GM12878 (cell line): ENCODE measurements at regions not wholly inside any gene's neighbourhood (a gene's known extent, or its start where the extent isn't known, plus 50 kb on each side); places are given as distances from the start of the nearest gene placed in this dataset.

ENCODE experiments used
- ATAC-seq: fragments of 200-7000 bp; cut with Tn5 transposase; 3 replicates; pipeline ENCODE4 v1.9.1; 2020; ENCODE audit warnings: mild to moderate bottlenecking, moderate library complexity
- BruUV-seq: library from RNA; stranded (reverse); fragments of 400-500 nt; replicated peaks from 2 replicates; lab custom pipeline; 2021; lab: Mats Ljungman, UMichigan
- CTCF ChIA-PET: fragments of 300-600 bp; sonication (Branson Sonifier 250); formaldehyde crosslinking; extraction: SDS; loops from one replicate; lab custom pipeline; 2021; ENCODE audit warnings: inconsistent platforms; lab: Yijun Ruan, JAX
- POLR2A ChIA-PET: fragments of 350-600 bp; formaldehyde crosslinking; extraction: SDS; loops from one replicate; lab custom pipeline; 2021; ENCODE audit warnings: inconsistent platforms; lab: Charles Lee
- RAD21 ChIA-PET: fragments of 300-600 bp; sonication (Branson Sonifier 250); formaldehyde crosslinking; loops from one replicate; lab custom pipeline; 2023; ENCODE audit warnings: antibody characterized with exemption; ENCODE audit not compliant: unreplicated experiment; lab: Charles Lee
- SMC1A ChIA-PET: fragments of 300-600 bp; sonication (Branson Sonifier 250); formaldehyde crosslinking; loops from one replicate; lab custom pipeline; 2023; ENCODE audit not compliant: unreplicated experiment, uncharacterized antibody; lab: Charles Lee
- DNase-seq: peaks from one replicate; pipeline ENCODE4 v3.0.0-alpha.2; 2011; ENCODE audit warnings: low read depth, low spot score
- FAIRE-seq: peaks from 3 replicates; lab custom pipeline; 2011; peaks lifted over from hg19 to GRCh38; lab: Jason Lieb, UNC
- H2AFZ ChIP-seq: 2 replicates; pipeline ENCODE4 v1.6.0; 2011; ENCODE audit warnings: low read depth, low read length, control low read depth; ENCODE audit not compliant: control insufficient read depth
- H3K27ac ChIP-seq: 2 replicates; pipeline ENCODE4 v1.5.1; 2011; ENCODE audit warnings: control low read depth; ENCODE audit not compliant: control insufficient read depth, insufficient read depth
- H3K27me3 ChIP-seq, 2 experiments: replicated peaks in 1 of 2; 2 replicates each; pipeline versions ENCODE4 v1.6.0 to v1.6.1; 2011; ENCODE audit warnings: low read length in 1 of 2; ENCODE audit not compliant: control insufficient read depth in 2 of 2, insufficient read depth in 2 of 2
- H3K36me3 ChIP-seq, 2 experiments: 2 replicates each; pipeline ENCODE4 v1.5.1; 2011; ENCODE audit warnings: low read length in 1 of 2; ENCODE audit not compliant: control insufficient read depth in 2 of 2, insufficient read depth in 2 of 2
- H3K4me1 ChIP-seq: 2 replicates; pipeline ENCODE4 v1.6.1; 2011; ENCODE audit warnings: mild to moderate bottlenecking, low read length, moderate library complexity, mixed read lengths; ENCODE audit not compliant: control insufficient read depth, insufficient read depth
- H3K4me2 ChIP-seq: 2 replicates; pipeline ENCODE4 v1.6.0; 2011; ENCODE audit warnings: control low read depth; ENCODE audit not compliant: control insufficient read depth, insufficient read depth
- H3K4me3 ChIP-seq: fragments of 200-600 bp; sonication (generic); 2 replicates; pipeline ENCODE4 v1.5.1; 2016
- H3K79me2 ChIP-seq: 2 replicates; pipeline ENCODE4 v1.6.0; 2011; ENCODE audit warnings: low read length; ENCODE audit not compliant: control insufficient read depth, insufficient read depth
- H3K9ac ChIP-seq: 2 replicates; pipeline ENCODE4 v1.8.0; 2011; ENCODE audit warnings: low read length, control low read depth, mixed read lengths; ENCODE audit not compliant: control insufficient read depth, insufficient read depth
- H3K9me3 ChIP-seq: replicated peaks from 3 replicates; pipeline ENCODE4 v1.5.1; 2011; ENCODE audit warnings: mild to moderate bottlenecking, low read length; ENCODE audit not compliant: control insufficient read depth, insufficient read depth
- H4K20me1 ChIP-seq: 2 replicates; pipeline ENCODE4 v1.6.0; 2011; ENCODE audit not compliant: control insufficient read depth, insufficient read depth
- BCLAF1 ChIP-seq: fragments of 450-650 bp; IDR thresholded peaks from 2 replicates; pipeline ENCODE4 v1.6.1; 2017; ENCODE audit warnings: antibody characterized with exemption, mild to moderate bottlenecking, moderate library complexity
- E2F8 ChIP-seq: fragments of 450-650 bp; IDR thresholded peaks from 2 replicates; pipeline ENCODE4 v1.6.1; 2018; ENCODE audit warnings: mild to moderate bottlenecking, low read depth, moderate library complexity; ENCODE audit not compliant: partially characterized antibody
- HSF1 ChIP-seq: fragments of 150-350 bp; IDR thresholded peaks from 2 replicates; pipeline ENCODE4 v1.6.1; 2014; ENCODE audit warnings: mild to moderate bottlenecking, low read depth, low read length
- IKZF2 ChIP-seq, 2 experiments: fragments of 450-650 bp; IDR thresholded peaks; 2 replicates each; pipeline ENCODE4 v1.6.1; 2017; ENCODE audit warnings: mild to moderate bottlenecking in 2 of 2, moderate library complexity in 2 of 2
- MXI1 ChIP-seq: fragments of 150-350 bp; IDR thresholded peaks from 2 replicates; pipeline ENCODE4 v1.6.1; 2011; ENCODE audit warnings: low read depth, mild to moderate bottlenecking, inconsistent platforms, low read length, improper control_type of control experiment
- MYB ChIP-seq: fragments of 150-350 bp; IDR thresholded peaks from 2 replicates; pipeline ENCODE4 v1.6.1; 2014; ENCODE audit warnings: mild to moderate bottlenecking, low read depth, low read length, borderline replicate concordance
- NRF1 ChIP-seq: conservative IDR thresholded peaks from 2 replicates; pipeline ENCODE4 v1.6.1; 2011; ENCODE audit warnings: mild to moderate bottlenecking, low read depth, low read length, improper control_type of control experiment
- SIN3A ChIP-seq: IDR thresholded peaks from 2 replicates; pipeline ENCODE4 v1.6.1; 2012; ENCODE audit warnings: low read depth, low read length, improper control_type of control experiment
- SIX5 ChIP-seq: IDR thresholded peaks from 2 replicates; pipeline ENCODE4 v1.6.1; 2011; ENCODE audit warnings: mild to moderate bottlenecking, low read depth, low read length, moderate library complexity; ENCODE audit not compliant: severe bottlenecking
- SKIL ChIP-seq: fragments of 450-650 bp; IDR thresholded peaks from 2 replicates; pipeline ENCODE4 v1.6.1; 2017; ENCODE audit warnings: mild to moderate bottlenecking, low read depth, inconsistent platforms; ENCODE audit not compliant: poor library complexity, severe bottlenecking
- TCF3 ChIP-seq: IDR thresholded peaks from 2 replicates; pipeline ENCODE4 v1.6.1; 2012; ENCODE audit warnings: low read depth, mild to moderate bottlenecking, low read length, borderline replicate concordance; ENCODE audit not compliant: insufficient read depth
- WGBS: methylation state at CpG from one replicate; pipeline ENCODE4 v1.1.6; 2016; ENCODE audit warnings: low lambda C conversion rate; ENCODE audit not compliant: insufficient replicate concordance, insufficient coverage; ENCODE audit errors: missing lambda C conversion rate; 5-methylcytosine and 5-hydroxymethylcytosine counted together
- in situ Hi-C: fragments of 300-500 bp; cut with MboI; formaldehyde crosslinking; loops from 9 replicates; pipeline ENCODE4 v1.14.3; 2018; ENCODE audit warnings: mixed read lengths
- intact Hi-C: fragments of 100-400 bp; cut with micrococcal nuclease; formaldehyde crosslinking; loops from one replicate; pipeline ENCODE4 v1.14.2; 2022; ENCODE audit not compliant: unreplicated experiment

GRCh38 chr22:27552863-27553262, 248.7 kb downstream of the MN1 start (continued):
- TF ChIP-seq BCLAF1: no peak

GRCh38 chr22:27554106-27554811, 247.3 kb downstream of the MN1 start:
- Histone ChIP-seq H3K9ac (no peak overlapping the region), H3K4me3 (no peak overlapping the region), H3K27ac (no peak overlapping the region), H3K4me1 (no peaks in the 10 kb centered on the region), H3K4me2 (no peak overlapping the region), H3K27me3 (no peaks in the 10 kb centered on the region), H3K9me3 (no peaks in the 10 kb centered on the region), H2AFZ (no peak overlapping the region), H3K36me3 (no peaks in the 10 kb centered on the region), H4K20me1 (no peaks in the 10 kb centered on the region), H3K79me2 (no peaks in the 10 kb centered on the region)
- BruUV-seq: no TSS peak
- POLR2A ChIA-PET: no interaction called here
- no peak for ATAC-seq
- SMC1A ChIA-PET: no interaction called here
- DNase-seq: no peak
- WGBS: 16% methylated on average over 14 of the region's 14 CpGs
- CTCF ChIA-PET: no interaction called here
- RAD21 ChIA-PET: no interaction called here
- in situ Hi-C loops (no loop called here), intact Hi-C loops (no loop called here)
- FAIRE-seq: no peak
- TF ChIP-seq MXI1 (no peak), MYB (no peak), E2F8 (no peak), NRF1 (no peak), SKIL (no peak), TCF3 (no peak), SIX5 (no peak), SIN3A (no peak), IKZF2 (IDR thresholded peaks at IDR 0.05) (no peak), HSF1 (no peak)
